B cell (primary cell): ENCODE measurements at regions not wholly inside any gene's neighbourhood (a gene's known extent, or its start where the extent isn't known, plus 50 kb on each side); places are given as distances from the start of the nearest gene placed in this dataset.

Experiments
- ATAC-seq: fragments of 200-7000 bp; cut with Tn5 transposase; one replicate; pipeline ENCODE4 v1.10.0; 2021; ENCODE audit warnings: low read depth, mild to moderate bottlenecking, moderate number of reproducible peaks, moderate library complexity
- CTCF ChIA-PET: fragments of 350-600 bp; sonication (Branson Sonifier 250); formaldehyde crosslinking; loops from one replicate; lab custom pipeline; 2021; ENCODE audit warnings: antibody characterized with exemption, inconsistent platforms; lab: Charles Lee
- POLR2A ChIA-PET: fragments of 350-600 bp; sonication (Branson Sonifier 250); formaldehyde crosslinking; loops from one replicate; lab custom pipeline; 2021; ENCODE audit warnings: antibody characterized with exemption; lab: Charles Lee
- DNase-seq: peaks from one replicate; pipeline ENCODE4 v3.0.0; 2013
- H2AFZ ChIP-seq: 2 replicates; pipeline ENCODE4 v1.6.1; 2012; ENCODE audit warnings: mild to moderate bottlenecking, low read depth, low read length; ENCODE audit not compliant: insufficient read depth, poor library complexity, severe bottlenecking
- H3K27ac ChIP-seq, 2 donors: 1 replicate in 1 of 2; 2 replicates in 1 of 2; pipeline ENCODE4 v1.5.1; 2012 to 2013; ENCODE audit warnings: low read length in 2 of 2, mild to moderate bottlenecking in 2 of 2, moderate library complexity in 1 of 2
- H3K27me3 ChIP-seq, 4 experiments: fragments of 200-600 bp in 1 of 4; sonication (generic) in 1 of 4; replicated peaks in 1 of 4; 1 replicate in 2 of 4; 2 replicates in 2 of 4; pipeline versions ENCODE4 v1.6.1 to v1.7.0; 2013 to 2016; ENCODE audit warnings: low read length in 3 of 4, mild to moderate bottlenecking in 2 of 4, mixed read lengths in 1 of 4, moderate library complexity in 1 of 4; ENCODE audit not compliant: insufficient read depth in 4 of 4, control insufficient read depth in 3 of 4; ENCODE audit errors: control extremely low read depth in 1 of 4
- H3K36me3 ChIP-seq, 2 experiments: replicated peaks in 1 of 2; 1 replicate in 1 of 2; 2 replicates in 1 of 2; pipeline versions ENCODE4 v1.6.1 to v1.7.1; 2013; ENCODE audit warnings: low read length in 1 of 2; ENCODE audit not compliant: insufficient read depth in 2 of 2, control insufficient read depth in 1 of 2; ENCODE audit errors: control extremely low read depth in 1 of 2, extremely low read depth in 1 of 2
- H3K4me1 ChIP-seq, 2 donors: fragments of 200-600 bp in 1 of 2; sonication (generic) in 1 of 2; 1 replicate in 1 of 2; 2 replicates in 1 of 2; pipeline versions ENCODE4 v1.5.1 to v1.6.1; 2013 to 2017; ENCODE audit warnings: low read length in 2 of 2; ENCODE audit not compliant: control insufficient read depth in 2 of 2, insufficient read depth in 2 of 2
- H3K4me2 ChIP-seq: replicated peaks from 2 replicates; pipeline ENCODE3; 2012; ENCODE audit warnings: mild to moderate bottlenecking, low read depth, low read length; ENCODE audit not compliant: poor library complexity, severe bottlenecking
- H3K4me3 ChIP-seq, 5 experiments: fragments of 200-600 bp in 1 of 5; sonication (generic) in 1 of 5; 1 replicate in 3 of 5; 2 replicates in 2 of 5; pipeline versions ENCODE4 v1.5.1 to v1.7.0; 2011 to 2016; ENCODE audit warnings: low read length in 4 of 5, mild to moderate bottlenecking in 4 of 5, low read depth in 2 of 5, control low read depth in 1 of 5, moderate library complexity in 1 of 5; ENCODE audit not compliant: insufficient read depth in 1 of 5; ENCODE audit errors: control extremely low read depth in 1 of 5, extremely low read depth in 1 of 5
- H3K79me2 ChIP-seq: fragments of 200-600 bp; sonication (generic); one replicate; pipeline ENCODE4 v1.6.0; 2016; ENCODE audit warnings: low read length; ENCODE audit not compliant: control insufficient read depth, insufficient read depth
- H3K9ac ChIP-seq: fragments of 200-600 bp; sonication (generic); 2 replicates; pipeline ENCODE4 v1.6.1; 2017; ENCODE audit warnings: mild to moderate bottlenecking, low read length, moderate library complexity
- H3K9me3 ChIP-seq, 3 donors: one replicate each; pipeline versions ENCODE4 v1.6.1 to v1.7.1; 2013; ENCODE audit warnings: low read length in 2 of 3; ENCODE audit not compliant: control insufficient read depth in 2 of 3, insufficient read depth in 1 of 3; ENCODE audit errors: control extremely low read depth in 1 of 3
- H4K20me1 ChIP-seq: 2 replicates; pipeline ENCODE4 v1.6.0; 2012; ENCODE audit warnings: mild to moderate bottlenecking, low read length; ENCODE audit not compliant: insufficient read depth, control insufficient read depth, poor library complexity, severe bottlenecking
- H3K27ac Mint-ChIP-seq: one replicate; pipeline ENCODE4 v1.8.0; 2021; ENCODE audit warnings: mixed read lengths
- H3K27me3 Mint-ChIP-seq: one replicate; pipeline ENCODE4 v1.8.0; 2021; ENCODE audit warnings: mixed read lengths
- H3K4me1 Mint-ChIP-seq: one replicate; pipeline ENCODE4 v1.8.0; 2021; ENCODE audit warnings: mixed read lengths
- H3K4me3 Mint-ChIP-seq: one replicate; pipeline ENCODE4 v1.8.0; 2021; ENCODE audit warnings: mixed read lengths
- H3K9me3 Mint-ChIP-seq: one replicate; pipeline ENCODE4 v1.8.0; 2022; ENCODE audit warnings: mixed read lengths; ENCODE audit not compliant: insufficient read depth
- EZH2 ChIP-seq: IDR thresholded peaks from 2 replicates; pipeline ENCODE4 v1.6.1; 2012; ENCODE audit warnings: borderline replicate concordance, low read depth, mild to moderate bottlenecking, moderate library complexity, low read length; ENCODE audit not compliant: insufficient read depth, poor library complexity, severe bottlenecking
- WGBS: methylation state at CpG from one replicate; pipeline ENCODE4 v1.1.5; 2013; ENCODE audit warnings: missing lambda C conversion rate; ENCODE audit not compliant: insufficient coverage; 5-methylcytosine and 5-hydroxymethylcytosine counted together
- intact Hi-C: fragments of 100-400 bp; cut with micrococcal nuclease; formaldehyde crosslinking; loops from one replicate; pipeline ENCODE4 v1.10.0; 2022
- TF ChIP-seq, protein P1 (sequence below): fragments of 200-600 bp; IDR thresholded peaks from one replicate; pipeline ENCODE4 v1.8.0; 2022; ENCODE audit warnings: antibody characterized with exemption, mild to moderate bottlenecking

DNA sequence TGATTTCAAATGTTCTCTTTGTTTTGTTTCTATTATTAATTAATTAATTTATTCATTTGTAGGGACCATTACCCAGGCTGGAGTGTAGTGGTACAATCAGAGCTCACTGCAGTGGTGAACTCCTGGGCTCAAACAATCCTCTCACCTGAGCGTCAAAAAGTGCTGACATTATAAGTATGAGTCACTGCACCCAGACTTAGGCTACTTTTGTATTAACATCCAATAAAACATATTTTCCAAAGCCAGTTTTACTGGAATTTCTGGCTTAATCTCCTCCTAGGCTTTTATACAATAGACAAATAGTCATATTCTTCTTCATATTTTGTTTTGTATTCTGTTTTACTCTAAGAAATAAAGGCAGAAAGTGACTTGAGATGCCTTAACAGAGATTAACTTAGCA, 749.6 kb downstream of the SLC16A7 start:
- Mint-ChIP-seq H3K9me3 (peaks cover 2% of the 10 kb centered on the region), H3K4me3 (no peak overlapping the region), H3K4me1 (no peaks in the 10 kb centered on the region), H3K27ac (no peak overlapping the region), H3K27me3 (no peaks in the 10 kb centered on the region)
- intact Hi-C loops, result no loop called here
- Histone ChIP-seq H2AFZ (no peak overlapping the region), H3K4me2 (no peak overlapping the region), H3K27ac (no peak overlapping the region), H3K4me3 (no peak overlapping the region), H3K9me3 (peaks cover 0 to 3% (median 0%) of the 10 kb centered on the region in 3 donors), H3K27me3 (no peaks in the 10 kb centered on the region), H3K79me2 (no peaks in the 10 kb centered on the region), H3K9ac (no peak overlapping the region), H3K36me3 (no peaks in the 10 kb centered on the region), H3K4me1 (no peaks in the 10 kb centered on the region), H4K20me1 (no peaks in the 10 kb centered on the region)
- ChIA-PET POLR2A (no interaction called here), CTCF (no interaction called here)
- TF ChIP-seq EZH2, result no peak
- TF ChIP-seq, protein P1, sequence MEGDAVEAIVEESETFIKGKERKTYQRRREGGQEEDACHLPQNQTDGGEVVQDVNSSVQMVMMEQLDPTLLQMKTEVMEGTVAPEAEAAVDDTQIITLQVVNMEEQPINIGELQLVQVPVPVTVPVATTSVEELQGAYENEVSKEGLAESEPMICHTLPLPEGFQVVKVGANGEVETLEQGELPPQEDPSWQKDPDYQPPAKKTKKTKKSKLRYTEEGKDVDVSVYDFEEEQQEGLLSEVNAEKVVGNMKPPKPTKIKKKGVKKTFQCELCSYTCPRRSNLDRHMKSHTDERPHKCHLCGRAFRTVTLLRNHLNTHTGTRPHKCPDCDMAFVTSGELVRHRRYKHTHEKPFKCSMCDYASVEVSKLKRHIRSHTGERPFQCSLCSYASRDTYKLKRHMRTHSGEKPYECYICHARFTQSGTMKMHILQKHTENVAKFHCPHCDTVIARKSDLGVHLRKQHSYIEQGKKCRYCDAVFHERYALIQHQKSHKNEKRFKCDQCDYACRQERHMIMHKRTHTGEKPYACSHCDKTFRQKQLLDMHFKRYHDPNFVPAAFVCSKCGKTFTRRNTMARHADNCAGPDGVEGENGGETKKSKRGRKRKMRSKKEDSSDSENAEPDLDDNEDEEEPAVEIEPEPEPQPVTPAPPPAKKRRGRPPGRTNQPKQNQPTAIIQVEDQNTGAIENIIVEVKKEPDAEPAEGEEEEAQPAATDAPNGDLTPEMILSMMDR, result no peak
- no peak for ATAC-seq
- no CpG with 5 or more reads among the region's 1 CpG for WGBS
- DNase-seq, result no peak

DNA sequence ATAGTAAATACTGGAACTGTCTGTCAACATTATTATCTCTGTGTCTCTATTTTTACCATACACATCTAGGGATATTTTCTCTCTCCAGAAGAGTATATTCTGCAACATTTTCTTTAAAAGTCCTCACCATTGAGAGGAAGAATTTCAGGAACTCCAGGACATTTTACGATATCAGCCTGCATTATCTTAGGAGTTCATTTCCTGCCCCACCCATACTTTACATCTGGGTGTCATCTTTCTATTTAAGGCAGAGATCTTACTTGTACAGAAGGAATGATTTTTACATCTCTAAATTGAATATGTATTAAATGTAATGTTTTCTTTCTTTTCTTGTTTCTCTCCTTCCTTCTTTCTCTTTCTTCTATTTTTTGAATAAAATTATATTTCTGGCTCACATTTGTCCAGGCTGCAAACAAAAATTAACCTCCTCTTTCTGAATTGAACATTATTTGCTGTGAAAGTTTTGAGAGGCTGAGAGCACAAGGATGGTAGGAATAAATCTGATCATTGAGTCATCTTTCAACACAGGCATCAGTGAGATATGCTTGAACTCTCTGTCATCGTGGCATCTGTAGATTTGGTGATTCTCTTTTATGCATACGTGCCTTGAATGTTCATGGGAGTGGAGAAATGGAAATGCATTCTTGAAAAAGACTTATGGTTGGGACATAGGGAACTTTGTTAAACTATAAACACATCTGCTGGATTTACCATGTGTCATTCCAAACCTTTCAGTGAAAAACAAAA, 753.6 kb downstream of the SLC16A7 start:
- Histone ChIP-seq H4K20me1 (no peaks in the 10 kb centered on the region), H2AFZ (no peak overlapping the region), H3K4me2 (no peak overlapping the region), H3K9ac (no peak overlapping the region), H3K4me3 (no peak overlapping the region), H3K79me2 (no peaks in the 10 kb centered on the region), H3K27me3 (no peaks in the 10 kb centered on the region), H3K36me3 (no peaks in the 10 kb centered on the region), H3K27ac (no peak overlapping the region), H3K9me3 (peaks cover 0 to 5% (median 3%) of the 10 kb centered on the region in 3 donors), H3K4me1 (no peaks in the 10 kb centered on the region)
- Mint-ChIP-seq H3K27me3 (no peaks in the 10 kb centered on the region), H3K4me1 (no peaks in the 10 kb centered on the region), H3K27ac (no peak overlapping the region), H3K9me3 (peaks cover 5% of the 10 kb centered on the region), H3K4me3 (no peak overlapping the region)
- 63% methylated on average over 1 of the region's 3 CpGs for WGBS
- intact Hi-C loops, result no loop called here
- POLR2A ChIA-PET, result no interaction called here
- CTCF ChIA-PET, result no interaction called here
- TF ChIP-seq, protein P1, result no peak
- no peak for TF ChIP-seq EZH2
- ATAC-seq, result no peak
- DNase-seq, result no peak
